Central memory CD8-positive, alpha-beta T cell (primary cell): ENCODE measurements at regions not wholly inside any gene's neighbourhood (a gene's known extent, or its start where the extent isn't known, plus 50 kb on each side); places are given as distances from the start of the nearest gene placed in this dataset.

Experiments
- ATAC-seq: fragments of 150-1000 bp; cut with Tn5 transposase; replicated peaks from 2 replicates; pipeline ENCODE4 v1.10.0; 2022; ENCODE audit warnings: mild to moderate bottlenecking, moderate FRiP score, moderate number of reproducible peaks; ENCODE audit not compliant: poor library complexity, severe bottlenecking; ENCODE audit errors: extremely low read depth
- DNase-seq, 2 donors: peaks; one replicate each; pipeline ENCODE4 v3.0.0; 2021; ENCODE audit warnings: low spot score in 2 of 2
- H3K27ac Mint-ChIP-seq: one replicate; pipeline ENCODE4 v1.8.0; 2022; ENCODE audit warnings: low read depth, mild to moderate bottlenecking, moderate library complexity, mixed read lengths
- H3K27me3 Mint-ChIP-seq: one replicate; pipeline ENCODE4 v1.8.0; 2022; ENCODE audit warnings: mixed read lengths
- H3K36me3 Mint-ChIP-seq: one replicate; pipeline ENCODE4 v1.8.0; 2022; ENCODE audit warnings: mild to moderate bottlenecking, moderate library complexity, mixed read lengths; ENCODE audit not compliant: insufficient read depth
- H3K4me1 Mint-ChIP-seq: one replicate; pipeline ENCODE4 v1.8.0; 2022; ENCODE audit warnings: mixed read lengths
- H3K4me3 Mint-ChIP-seq: one replicate; pipeline ENCODE4 v1.8.0; 2022; ENCODE audit warnings: mild to moderate bottlenecking, moderate library complexity, mixed read lengths
- H3K9me3 Mint-ChIP-seq: one replicate; pipeline ENCODE4 v1.8.0; 2022; ENCODE audit warnings: mixed read lengths

GRCh38 chr12:24479131-24479530 lies 469.8 kb downstream of the BCAT1 start:
- no peaks in the 10 kb centered on the region for H3K36me3 Mint-ChIP-seq
- no peak overlapping the region for H3K27ac Mint-ChIP-seq
- ATAC-seq (no peak), DNase-seq (no peak)
- H3K4me1 Mint-ChIP-seq: no peaks in the 10 kb centered on the region
- no peaks in the 10 kb centered on the region for H3K9me3 Mint-ChIP-seq
- H3K4me3 Mint-ChIP-seq: no peak overlapping the region
- no peaks in the 10 kb centered on the region for H3K27me3 Mint-ChIP-seq

GRCh38 chr12:24478254-24478653 lies 470.6 kb downstream of the BCAT1 start:
- no peaks in the 10 kb centered on the region for H3K4me1 Mint-ChIP-seq
- H3K27ac Mint-ChIP-seq: no peak overlapping the region
- H3K27me3 Mint-ChIP-seq: no peaks in the 10 kb centered on the region
- no peak overlapping the region for H3K4me3 Mint-ChIP-seq
- DNase-seq (no peak), ATAC-seq (no peak)
- H3K36me3 Mint-ChIP-seq: no peaks in the 10 kb centered on the region
- no peaks in the 10 kb centered on the region for H3K9me3 Mint-ChIP-seq

GRCh38 chr12:24476310-24476709 lies 472.6 kb downstream of the BCAT1 start:
- no peaks in the 10 kb centered on the region for H3K36me3 Mint-ChIP-seq
- H3K27ac Mint-ChIP-seq: no peak overlapping the region
- no peaks in the 10 kb centered on the region for H3K4me1 Mint-ChIP-seq
- ATAC-seq (no peak), DNase-seq (no peak)
- H3K4me3 Mint-ChIP-seq: no peak overlapping the region
- H3K9me3 Mint-ChIP-seq: no peaks in the 10 kb centered on the region
- H3K27me3 Mint-ChIP-seq: no peaks in the 10 kb centered on the region

- no peaks in the 10 kb centered on the region for H3K36me3 Mint-ChIP-seq
- H3K27ac Mint-ChIP-seq: no peak overlapping the region
- ATAC-seq: no peak
- no peaks in the 10 kb centered on the region for H3K27me3 Mint-ChIP-seq
- H3K4me3 Mint-ChIP-seq: no peak overlapping the region
- no peaks in the 10 kb centered on the region for H3K4me1 Mint-ChIP-seq
- DNase-seq: no peak
- no peaks in the 10 kb centered on the region for H3K9me3 Mint-ChIP-seq
Observed at GRCh38 chr12:24475337-24475736, 473.6 kb downstream of the BCAT1 start.

GRCh38 chr12:24473097-24473496 lies 475.8 kb downstream of the BCAT1 start:
- H3K4me3 Mint-ChIP-seq: no peak overlapping the region
- no peaks in the 10 kb centered on the region for H3K36me3 Mint-ChIP-seq
- no peak overlapping the region for H3K27ac Mint-ChIP-seq
- peaks cover under 1% of the 10 kb centered on the region for H3K9me3 Mint-ChIP-seq
- no peaks in the 10 kb centered on the region for H3K27me3 Mint-ChIP-seq
- H3K4me1 Mint-ChIP-seq: no peaks in the 10 kb centered on the region
- ATAC-seq (no peak), DNase-seq (no peak)

GRCh38 chr12:24470050-24470449 lies 478.9 kb downstream of the BCAT1 start:
- no peak for DNase-seq
- Mint-ChIP-seq H3K27me3 (peaks cover 19% of the 10 kb centered on the region), H3K9me3 (peaks cover 6% of the 10 kb centered on the region), H3K4me1 (no peaks in the 10 kb centered on the region), H3K4me3 (no peak overlapping the region), H3K27ac (no peak overlapping the region), H3K36me3 (no peaks in the 10 kb centered on the region)
- no peak for ATAC-seq

GRCh38 chr12:24469089-24469488 lies 479.8 kb downstream of the BCAT1 start:
- no peaks in the 10 kb centered on the region for H3K36me3 Mint-ChIP-seq
- peaks cover 19% of the 10 kb centered on the region for H3K27me3 Mint-ChIP-seq
- no peak overlapping the region for H3K4me3 Mint-ChIP-seq
- no peak for DNase-seq
- no peaks in the 10 kb centered on the region for H3K4me1 Mint-ChIP-seq
- peaks cover 6% of the 10 kb centered on the region for H3K9me3 Mint-ChIP-seq
- no peak overlapping the region for H3K27ac Mint-ChIP-seq
- ATAC-seq: no peak

- H3K4me3 Mint-ChIP-seq: no peak overlapping the region
- H3K27me3 Mint-ChIP-seq: peaks cover 19% of the 10 kb centered on the region
- H3K36me3 Mint-ChIP-seq: no peaks in the 10 kb centered on the region
- peaks cover 6% of the 10 kb centered on the region for H3K9me3 Mint-ChIP-seq
- ATAC-seq (no peak), DNase-seq (no peak)
- no peaks in the 10 kb centered on the region for H3K4me1 Mint-ChIP-seq
- no peak overlapping the region for H3K27ac Mint-ChIP-seq
Observed at GRCh38 chr12:24467226-24467625, 481.7 kb downstream of the BCAT1 start.

GRCh38 chr12:24463375-24463774 lies 485.5 kb downstream of the BCAT1 start:
- Mint-ChIP-seq H3K27ac (no peak overlapping the region), H3K9me3 (peaks cover 6% of the 10 kb centered on the region)
- no peak for ATAC-seq

GRCh38 chr12:24462946-24463345 lies 486.0 kb downstream of the BCAT1 start:
- peaks cover 19% of the 10 kb centered on the region for H3K27me3 Mint-ChIP-seq
- no peaks in the 10 kb centered on the region for H3K4me1 Mint-ChIP-seq
- H3K36me3 Mint-ChIP-seq: no peaks in the 10 kb centered on the region
- DNase-seq (no peak), ATAC-seq (no peak)
- H3K9me3 Mint-ChIP-seq: peaks cover 4% of the 10 kb centered on the region
- H3K4me3 Mint-ChIP-seq: no peak overlapping the region
- H3K27ac Mint-ChIP-seq: no peak overlapping the region

More at GRCh38 chr12:24463375-24463774, 485.5 kb downstream of the BCAT1 start:
- no peak overlapping the region for H3K4me3 Mint-ChIP-seq
- H3K27me3 Mint-ChIP-seq: peaks cover 19% of the 10 kb centered on the region
- H3K36me3 Mint-ChIP-seq: no peaks in the 10 kb centered on the region
- no peak for DNase-seq
- H3K4me1 Mint-ChIP-seq: no peaks in the 10 kb centered on the region

GRCh38 chr12:24460506-24460905 lies 488.4 kb downstream of the BCAT1 start:
- ATAC-seq: no peak
- no peaks in the 10 kb centered on the region for H3K4me1 Mint-ChIP-seq
- no peak for DNase-seq
- H3K9me3 Mint-ChIP-seq: no peaks in the 10 kb centered on the region
- no peaks in the 10 kb centered on the region for H3K36me3 Mint-ChIP-seq
- no peak overlapping the region for H3K27ac Mint-ChIP-seq
- no peaks in the 10 kb centered on the region for H3K27me3 Mint-ChIP-seq
- no peak overlapping the region for H3K4me3 Mint-ChIP-seq

- H3K4me1 Mint-ChIP-seq: no peaks in the 10 kb centered on the region
- ATAC-seq: no peak
Observed at GRCh38 chr12:24460099-24460498, 488.8 kb downstream of the BCAT1 start.

GRCh38 chr12:24455811-24456210 lies 493.1 kb downstream of the BCAT1 start:
- no peaks in the 10 kb centered on the region for H3K9me3 Mint-ChIP-seq
- no peaks in the 10 kb centered on the region for H3K36me3 Mint-ChIP-seq
- H3K27ac Mint-ChIP-seq: no peak overlapping the region
- ATAC-seq (no peak), DNase-seq (no peak)
- no peaks in the 10 kb centered on the region for H3K4me1 Mint-ChIP-seq
- H3K27me3 Mint-ChIP-seq: no peaks in the 10 kb centered on the region
- H3K4me3 Mint-ChIP-seq: no peak overlapping the region

More at GRCh38 chr12:24460099-24460498, 488.8 kb downstream of the BCAT1 start:
- Mint-ChIP-seq H3K4me3 (no peak overlapping the region), H3K36me3 (no peaks in the 10 kb centered on the region), H3K27me3 (no peaks in the 10 kb centered on the region), H3K27ac (no peak overlapping the region), H3K9me3 (no peaks in the 10 kb centered on the region)
- no peak for DNase-seq

- ATAC-seq: no peak
- H3K4me3 Mint-ChIP-seq: no peak overlapping the region
- no peaks in the 10 kb centered on the region for H3K4me1 Mint-ChIP-seq
- H3K36me3 Mint-ChIP-seq: no peaks in the 10 kb centered on the region
- no peak for DNase-seq
- no peaks in the 10 kb centered on the region for H3K27me3 Mint-ChIP-seq
- H3K9me3 Mint-ChIP-seq: no peaks in the 10 kb centered on the region
- no peak overlapping the region for H3K27ac Mint-ChIP-seq
Observed at GRCh38 chr12:24447678-24448077, 498.2 kb upstream of the SOX5 start.
